Fibroblast of skin of scalp (primary cell): ENCODE measurements at regions not wholly inside any gene's neighbourhood (a gene's known extent, or its start where the extent isn't known, plus 50 kb on each side); places are given as distances from the start of the nearest gene placed in this dataset.

Source experiments
- DNase-seq: peaks from one replicate; pipeline ENCODE4 v3.0.0-alpha.2; 2013

DNA sequence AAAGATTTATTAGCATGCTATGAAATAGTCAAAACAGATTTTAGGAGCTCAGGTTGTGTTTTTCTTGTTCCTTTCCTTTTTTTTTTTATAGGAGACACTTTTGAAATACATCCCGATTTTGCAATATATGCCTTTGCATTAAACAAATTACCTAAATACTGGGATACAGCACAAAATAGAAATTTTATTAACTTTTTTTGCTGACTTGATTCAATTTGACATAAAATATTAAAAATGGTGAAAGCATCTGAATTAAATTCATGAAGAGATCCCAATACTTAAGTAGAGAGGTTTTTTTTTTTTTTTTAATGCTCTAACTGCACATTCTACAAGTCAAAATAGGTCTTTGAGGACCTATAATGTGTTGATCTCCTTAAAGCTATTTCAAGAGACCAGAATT, 939.5 kb upstream of the CHAC2 start:
- no peak for DNase-seq

DNA sequence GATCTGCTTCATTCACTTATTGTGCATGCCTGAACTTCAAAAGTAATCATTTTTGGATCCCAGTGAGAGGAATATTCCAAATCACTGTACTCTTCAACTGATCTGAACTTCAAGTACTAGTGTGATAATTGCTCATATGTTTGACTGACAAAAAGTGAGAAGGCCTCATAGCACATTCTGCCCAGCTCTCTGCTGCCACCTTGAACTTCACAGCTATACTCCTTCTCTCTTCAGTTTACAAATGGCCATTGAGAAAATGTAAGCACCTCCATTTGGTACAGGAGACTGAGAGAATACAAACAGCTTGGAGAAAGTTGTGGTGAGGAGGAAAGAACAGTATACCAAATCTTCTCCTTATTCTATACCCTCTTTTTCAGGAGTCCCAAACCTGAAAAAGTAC, 946.0 kb upstream of the CHAC2 start:
- peak; percentile 1 for DNase-seq

DNA sequence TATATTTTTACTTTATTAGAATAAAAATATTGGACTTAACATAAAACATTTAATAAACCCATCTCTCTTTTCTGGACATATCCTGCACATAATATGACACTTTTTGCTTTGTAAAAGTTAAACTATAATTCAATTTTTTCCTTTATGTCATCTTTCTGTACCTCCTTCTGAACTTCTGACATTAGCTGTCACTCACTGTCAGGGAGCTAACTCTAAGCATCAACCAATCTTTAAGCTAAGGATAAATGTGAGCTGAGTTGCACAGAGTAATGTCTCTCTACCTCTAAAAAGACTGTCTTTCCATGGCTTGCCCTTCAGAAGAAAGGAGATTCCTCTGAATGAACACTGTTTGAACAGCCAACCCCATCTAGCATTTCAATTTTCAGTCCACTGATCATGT, 948.6 kb upstream of the CHAC2 start:
- DNase-seq, result no peak

DNA sequence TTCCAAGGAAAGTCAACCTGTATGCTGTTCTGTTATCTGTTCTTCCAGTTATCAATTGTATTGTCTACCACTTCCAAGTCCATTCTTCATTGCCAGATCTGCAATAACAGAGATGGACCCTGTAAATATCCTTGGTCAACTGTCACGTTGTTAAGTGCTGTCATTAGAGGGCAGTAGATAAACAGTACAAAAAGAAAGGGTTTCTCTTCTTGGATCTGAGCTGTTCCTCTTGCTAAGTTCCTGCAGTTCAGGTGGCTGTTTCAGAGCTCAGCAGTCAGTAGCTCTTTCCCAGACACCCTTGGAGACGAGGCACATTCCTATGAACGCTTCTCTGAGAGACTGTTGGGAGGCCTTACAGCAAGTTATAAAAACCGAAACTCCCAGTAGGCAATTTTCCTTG, 957.1 kb upstream of the CHAC2 start:
- DNase-seq, result peak; percentile 37

DNA sequence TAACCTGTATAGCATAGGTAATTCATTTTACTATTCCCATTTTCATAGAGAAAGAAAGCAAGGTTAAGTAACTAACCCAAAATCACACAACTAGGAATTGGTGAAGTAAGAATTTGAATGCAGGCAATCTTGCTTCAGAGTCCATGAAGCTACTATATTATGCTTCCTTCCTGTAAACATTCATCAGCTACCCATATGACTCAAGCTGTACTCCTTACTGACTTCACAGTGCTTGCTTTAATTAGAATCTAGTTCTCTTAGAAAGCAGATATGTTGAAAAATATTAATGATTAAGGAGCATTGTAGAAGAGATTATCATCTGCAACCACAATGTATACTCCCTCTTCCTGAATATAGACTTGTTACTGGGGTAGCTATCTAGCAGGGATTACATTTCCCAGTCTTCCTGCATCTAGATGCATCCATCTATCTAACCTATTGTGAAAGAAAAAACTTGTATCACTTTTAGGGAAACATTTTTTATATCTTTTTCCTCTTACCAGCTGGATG, 961.6 kb upstream of the CHAC2 start:
- DNase-seq, result no peak

DNA sequence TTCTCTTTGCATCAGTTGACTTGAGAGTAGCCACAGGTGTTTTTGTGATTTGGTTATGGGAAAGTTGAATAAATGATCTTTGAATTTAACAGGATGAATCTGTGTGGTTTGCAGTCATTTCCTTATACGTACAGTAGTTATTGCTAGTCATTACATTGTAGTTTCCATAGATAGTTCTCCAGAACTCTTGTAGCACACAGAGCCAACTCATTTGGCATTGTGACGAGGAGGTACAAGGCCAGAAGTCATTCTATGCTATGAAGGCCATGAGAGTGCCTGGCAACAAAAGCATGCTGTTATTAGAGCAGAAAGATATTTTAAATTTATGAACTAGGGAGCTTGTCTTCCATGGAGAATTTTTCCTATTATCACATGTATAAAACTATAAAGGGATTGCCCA, 973.0 kb upstream of the CHAC2 start:
- DNase-seq, result no peak

DNA sequence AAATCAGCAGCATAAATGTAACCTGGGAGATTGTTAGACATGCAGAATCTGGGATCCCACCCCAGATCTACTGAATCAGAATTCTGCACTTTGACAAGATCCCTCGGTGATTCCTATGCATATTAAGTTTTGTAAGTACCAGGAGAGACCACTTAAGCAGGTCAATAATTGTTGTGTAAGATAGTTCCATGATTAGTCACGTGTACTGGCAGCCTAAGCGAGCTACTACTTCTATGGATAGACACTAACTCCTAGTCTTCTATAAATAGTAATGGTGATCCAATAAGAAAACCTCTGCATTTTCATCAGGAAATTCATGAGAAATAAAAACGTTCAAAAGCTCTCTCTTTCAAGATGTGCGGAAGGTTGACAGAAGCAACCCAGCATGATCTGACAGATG, 988.2 kb upstream of the CHAC2 start:
- no peak for DNase-seq

DNA sequence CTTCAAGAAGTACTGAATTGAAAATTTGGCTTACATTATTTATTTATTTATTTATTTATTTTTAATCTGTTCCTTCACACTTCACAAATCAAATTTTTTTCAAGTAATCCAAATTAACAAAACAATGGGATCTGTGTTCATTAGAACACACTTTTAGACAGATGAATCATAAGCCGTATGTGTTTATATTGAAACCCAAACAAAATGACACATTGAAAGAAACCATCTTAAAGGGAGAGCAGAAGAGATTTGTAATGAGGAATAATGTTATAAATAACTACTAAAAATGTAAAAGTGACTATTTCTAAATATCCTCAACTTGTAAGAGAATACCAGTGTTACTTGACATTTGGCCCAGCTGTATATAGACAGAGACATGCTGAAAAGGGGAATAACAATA, 991.0 kb upstream of the CHAC2 start:
- DNase-seq, result no peak

DNA sequence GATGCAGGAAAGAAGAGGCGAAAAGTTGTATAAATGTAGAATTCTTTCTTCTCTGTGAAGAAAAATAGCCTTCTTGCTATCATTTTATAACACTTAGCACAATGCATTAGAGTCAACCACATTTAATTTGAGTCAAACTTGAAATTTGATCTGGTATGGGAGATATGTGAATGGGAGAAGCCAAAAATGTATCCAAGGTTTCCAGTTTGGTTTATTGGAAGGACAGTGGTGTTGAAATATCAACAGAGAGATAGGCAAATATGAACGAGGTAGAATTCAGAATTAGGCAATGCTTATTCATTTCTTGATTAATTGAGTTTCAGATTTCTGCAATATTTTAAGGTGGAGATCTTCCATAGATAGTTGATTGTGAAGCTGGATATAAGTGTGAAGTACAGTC, 991.9 kb upstream of the CHAC2 start:
- DNase-seq, result no peak

DNA sequence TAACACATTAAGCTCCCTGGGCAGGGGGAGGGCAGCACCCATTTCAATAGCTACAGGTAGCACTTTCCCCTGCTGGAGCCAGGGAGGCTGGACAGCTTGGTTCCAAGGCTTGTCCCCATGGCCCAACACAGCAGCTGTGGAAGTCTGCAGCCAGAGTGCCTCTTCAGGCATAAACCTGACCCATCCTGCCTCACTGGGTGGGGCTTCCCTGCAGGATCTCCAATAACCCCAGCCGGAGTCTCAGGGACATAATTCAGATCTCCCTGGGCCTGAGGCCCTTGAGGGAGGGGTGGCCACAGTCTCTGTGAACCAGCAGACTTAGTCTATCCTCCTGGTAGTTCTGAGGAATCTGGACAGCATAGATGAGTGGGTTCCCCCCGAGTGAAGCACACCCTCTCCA, 1001.9 kb upstream of the CHAC2 start:
- no peak for DNase-seq

DNA sequence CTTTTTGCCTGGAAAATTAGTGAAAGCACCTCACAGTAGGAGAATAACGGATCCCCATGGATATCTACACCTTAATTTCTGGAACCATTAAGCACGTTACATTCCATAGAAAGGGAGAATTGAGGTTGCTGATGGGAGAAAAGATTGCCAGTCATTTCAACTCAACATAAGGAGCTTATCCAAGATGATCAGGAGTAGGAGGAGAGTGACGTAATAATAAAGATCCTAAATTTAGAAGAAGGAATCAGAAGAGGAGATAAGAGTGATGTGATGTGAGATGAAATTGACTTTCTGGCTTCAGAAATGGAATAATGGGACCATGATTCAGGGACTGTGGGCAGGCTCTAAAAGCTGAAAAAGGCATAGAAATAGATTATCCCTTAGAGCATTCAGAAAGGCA, 1017.8 kb upstream of the CHAC2 start:
- no peak for DNase-seq

DNA sequence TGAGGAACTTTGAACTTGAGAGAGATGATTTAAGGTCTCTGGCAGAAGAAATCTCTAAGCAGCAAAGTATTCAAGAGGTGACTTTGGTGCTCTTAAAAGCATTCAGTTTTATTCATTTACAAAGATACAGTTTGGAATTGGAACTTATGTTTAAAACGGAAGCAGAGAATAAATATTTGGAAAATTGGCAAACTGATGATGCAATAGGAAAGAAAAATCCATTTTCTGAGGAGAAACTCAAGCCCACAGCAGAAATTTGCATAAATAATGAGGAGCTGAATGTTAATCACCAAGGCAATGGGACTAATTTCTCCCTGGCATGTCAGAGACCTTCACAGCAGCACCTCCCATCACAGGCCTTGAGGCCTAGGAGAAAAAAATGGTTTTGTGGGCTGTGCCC, 1022.5 kb upstream of the CHAC2 start:
- no peak for DNase-seq

DNA sequence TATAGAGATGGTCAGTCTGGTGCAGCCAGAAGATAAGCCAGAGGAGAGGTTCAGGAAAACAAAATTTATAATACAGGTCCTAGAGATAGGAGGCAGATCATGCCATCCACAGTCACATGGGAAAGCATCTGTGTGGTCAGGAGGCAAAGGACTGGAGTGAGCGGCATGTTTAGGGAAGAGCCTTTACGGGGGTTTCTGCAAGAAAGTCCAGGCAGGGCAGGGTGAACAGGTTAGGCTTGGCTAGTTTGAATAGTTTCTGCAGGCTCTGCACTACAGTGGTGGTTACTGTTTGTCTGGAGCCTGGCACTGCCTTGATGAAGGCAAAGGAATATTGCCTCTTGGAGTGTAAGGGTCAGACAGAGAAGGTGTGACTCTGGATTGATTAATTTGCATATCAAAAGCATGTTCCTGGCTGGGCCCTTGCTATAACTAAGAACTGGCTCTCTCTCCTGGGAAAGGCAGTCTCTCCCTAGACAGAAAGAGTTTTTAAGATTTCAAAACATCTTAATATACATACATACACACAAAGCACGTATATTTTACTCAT, 1034.7 kb upstream of the CHAC2 start:
- no peak for DNase-seq

DNA sequence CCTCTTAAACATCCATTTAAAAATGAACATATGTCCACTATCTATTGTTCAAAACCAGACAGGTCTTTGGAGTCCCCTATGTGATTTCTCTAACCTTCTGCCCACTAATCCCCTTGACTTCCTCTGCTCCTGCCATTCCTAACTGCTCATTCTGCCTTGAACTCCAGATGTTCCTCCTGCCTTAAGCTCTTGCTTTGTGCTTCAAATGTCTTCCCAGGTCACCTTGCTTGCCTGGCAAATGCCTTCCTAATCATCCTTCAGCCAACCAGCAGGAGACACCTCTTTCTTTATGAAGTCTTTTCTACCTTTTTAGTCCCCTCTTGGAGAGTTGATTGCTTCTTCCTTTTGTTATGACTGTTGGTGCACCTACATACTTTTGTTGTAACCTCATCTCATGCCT, 1043.0 kb upstream of the CHAC2 start:
- DNase-seq, result no peak

DNA sequence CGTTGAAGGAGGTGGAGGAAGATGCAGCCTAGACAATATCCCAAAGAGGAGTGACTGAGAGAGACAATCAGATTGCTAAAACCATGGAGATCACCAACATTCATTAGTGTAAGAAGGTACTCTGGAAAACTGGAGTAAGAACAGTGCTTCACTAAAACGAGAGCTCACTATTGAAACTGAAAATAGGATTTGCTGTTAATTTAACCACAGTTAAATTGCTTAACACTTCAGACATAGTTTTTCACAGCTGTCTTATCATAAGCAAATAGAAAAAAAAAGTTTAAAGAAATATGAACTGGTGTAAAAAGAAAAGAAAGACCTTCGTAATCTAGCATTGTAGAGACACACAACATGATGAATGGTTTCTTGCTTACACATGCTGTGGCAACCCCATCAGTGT, 1049.8 kb upstream of the CHAC2 start:
- DNase-seq, result no peak

DNA sequence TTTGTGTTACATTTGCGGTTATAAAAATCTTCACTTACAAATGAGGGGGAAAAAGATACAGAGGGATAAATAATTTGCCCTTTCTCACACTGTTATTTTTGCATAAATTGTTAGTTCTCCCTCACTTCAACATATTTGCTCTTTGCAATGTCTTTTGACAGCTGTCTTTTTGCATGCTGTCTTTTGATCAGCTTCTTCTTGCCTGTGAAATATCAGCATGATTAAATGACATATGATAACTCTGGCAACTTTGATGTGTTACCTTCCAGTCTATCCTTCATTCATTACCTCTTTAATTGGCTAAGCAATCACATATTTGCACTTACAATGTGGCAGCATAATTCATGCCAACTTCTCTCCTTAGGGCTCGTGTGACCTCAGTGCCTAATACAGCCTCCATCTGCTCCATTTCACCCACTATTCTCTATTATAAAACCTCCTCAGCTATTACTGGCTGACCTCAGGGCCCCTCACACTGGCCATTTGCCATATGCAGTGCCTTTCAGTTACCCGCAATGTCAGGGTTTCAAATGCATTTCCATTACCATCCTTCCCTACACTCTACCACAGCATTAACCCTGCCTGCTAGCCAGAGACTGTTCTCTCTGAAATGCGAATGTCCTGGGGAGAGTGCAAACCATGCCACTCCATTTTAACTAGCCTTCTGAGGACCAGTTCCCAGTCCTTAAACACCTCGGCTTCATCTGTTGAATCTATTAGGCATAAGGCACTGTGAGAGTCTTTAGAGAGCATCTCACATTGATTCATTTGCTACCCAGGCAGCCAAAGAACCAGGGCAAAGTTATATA, 1056.6 kb upstream of the CHAC2 start:
- DNase-seq, result no peak

DNA sequence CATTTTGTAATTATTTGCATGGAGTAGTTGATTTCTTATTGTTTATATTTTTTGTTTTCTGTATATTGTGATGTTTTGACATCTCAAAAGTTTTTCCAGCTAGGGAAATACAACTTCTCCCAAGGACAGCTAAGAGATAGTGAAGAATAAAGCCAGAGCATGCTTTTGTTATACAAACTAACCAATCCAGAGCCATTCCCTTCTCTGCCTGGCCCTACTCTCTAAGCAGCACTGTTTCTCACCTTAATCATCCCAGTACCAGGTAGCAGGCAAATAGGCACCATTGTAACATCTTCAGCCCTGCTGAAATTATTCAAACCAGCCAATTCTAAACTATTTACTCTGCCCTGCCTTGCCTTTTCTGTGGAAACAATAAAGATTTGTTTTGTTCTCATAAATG, 1063.4 kb upstream of the CHAC2 start:
- DNase-seq, result no peak

DNA sequence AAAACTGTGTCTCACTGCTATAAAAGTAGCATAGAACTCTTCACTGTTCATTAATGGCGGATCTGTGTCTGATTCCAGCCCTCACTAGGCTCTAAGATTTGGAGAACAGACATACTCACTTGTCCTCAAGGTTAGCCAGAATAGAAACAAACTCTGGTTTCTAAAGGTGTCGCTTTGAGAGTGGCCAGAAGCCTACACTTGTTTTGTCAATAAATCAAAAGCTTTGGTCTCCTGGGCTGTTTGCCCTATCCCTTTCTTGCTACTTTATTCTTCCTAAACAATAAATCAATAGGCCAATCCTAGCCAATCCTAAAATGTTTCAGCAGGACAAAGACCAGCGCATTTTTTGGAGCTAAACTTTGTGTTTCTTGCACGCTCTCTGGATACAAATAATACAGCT, 1064.6 kb upstream of the CHAC2 start:
- DNase-seq, result no peak

DNA sequence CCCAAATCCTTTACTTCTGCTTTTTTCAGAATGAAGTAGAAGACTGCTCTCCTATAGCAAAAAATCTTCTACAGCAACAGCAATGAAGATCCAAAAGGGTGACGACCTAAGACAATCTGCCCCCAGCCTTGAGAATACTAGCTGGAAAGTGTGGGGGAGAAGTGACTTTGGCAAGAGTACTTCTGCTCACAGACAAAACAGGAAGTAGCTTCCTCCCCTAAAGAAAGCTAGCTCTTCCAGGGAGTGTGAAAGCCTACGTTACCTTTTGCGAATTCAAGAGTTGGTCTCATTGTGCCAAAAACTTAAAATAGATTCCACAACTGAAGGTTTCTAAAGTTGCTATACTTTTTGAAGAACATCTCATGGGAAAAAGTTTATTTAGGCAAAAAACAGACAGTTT, 1069.2 kb upstream of the CHAC2 start:
- no peak for DNase-seq

DNA sequence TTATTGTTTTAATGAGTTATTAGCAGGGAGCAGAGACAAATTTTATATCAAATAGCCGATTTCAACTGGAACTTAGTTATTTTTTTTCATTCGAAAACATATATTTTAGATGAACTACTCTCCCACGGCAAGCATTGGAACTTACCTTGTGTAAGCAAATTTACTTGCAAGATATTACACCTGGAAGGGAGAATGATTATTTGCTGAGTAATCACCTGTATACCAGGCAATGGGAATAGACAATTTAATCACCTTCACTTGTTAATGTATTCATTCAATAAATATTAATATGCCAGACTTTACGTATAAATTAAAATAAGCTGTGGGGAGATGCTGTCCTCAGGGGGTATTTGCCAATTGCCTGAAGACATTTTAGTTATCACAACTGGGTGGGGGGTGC, 1069.9 kb upstream of the CHAC2 start:
- DNase-seq, result no peak

DNA sequence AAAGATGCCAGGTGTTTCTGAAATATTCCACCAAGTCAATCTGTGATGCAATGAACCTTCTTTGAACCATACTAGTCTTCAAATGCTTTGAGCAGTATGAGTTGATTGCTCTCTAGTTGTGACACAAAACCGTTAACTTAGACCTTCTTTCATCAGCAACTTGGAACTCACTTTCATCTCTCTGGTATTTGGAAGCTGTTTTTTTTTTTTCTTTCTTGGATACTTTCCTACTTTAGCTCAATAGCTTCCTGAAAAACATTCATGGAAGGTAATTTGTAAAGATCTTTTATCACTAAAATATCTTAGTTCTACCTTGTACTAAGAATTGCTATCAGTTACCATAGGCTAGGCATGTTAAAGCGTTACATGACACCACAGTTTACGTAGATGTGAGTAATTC, 1071.9 kb upstream of the CHAC2 start:
- DNase-seq, result no peak

DNA sequence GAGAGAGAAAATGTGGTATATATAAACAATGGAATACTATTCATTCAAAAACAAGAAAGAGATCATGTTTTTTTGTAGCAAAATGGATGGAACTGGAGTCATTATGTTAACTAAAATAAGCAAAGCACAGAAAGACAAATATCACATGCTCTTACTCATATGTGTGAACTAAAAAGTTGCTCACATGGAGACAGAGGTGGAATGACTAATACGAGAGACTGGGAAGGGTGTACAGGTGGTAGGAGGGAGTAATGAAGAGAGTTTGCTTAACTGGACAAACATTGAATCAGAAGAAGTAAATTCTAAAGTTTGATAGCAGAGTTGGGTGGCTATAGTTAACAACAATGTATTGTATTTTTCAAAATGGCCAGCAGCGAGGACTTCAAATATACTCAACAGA, 1080.7 kb upstream of the CHAC2 start:
- DNase-seq, result no peak

DNA sequence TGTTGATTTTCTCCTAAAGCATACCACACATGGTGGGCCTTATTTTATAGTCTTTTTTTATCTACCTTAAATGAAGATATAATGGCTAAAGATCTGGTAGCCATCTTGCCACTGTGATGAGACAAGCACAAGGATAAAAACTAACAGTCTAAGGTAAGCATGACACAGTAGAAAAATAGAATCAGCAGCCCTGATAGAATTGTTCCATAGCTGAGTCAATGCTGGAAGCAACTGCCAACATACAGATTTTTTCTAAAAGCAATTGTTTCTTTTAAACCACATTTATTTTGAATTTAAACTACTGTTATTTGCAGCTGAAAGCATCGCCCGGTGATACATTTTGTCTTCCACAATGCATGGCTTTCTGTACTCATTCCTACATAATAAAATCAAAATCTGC, 1091.5 kb upstream of the CHAC2 start:
- DNase-seq, result peak; percentile 2

DNA sequence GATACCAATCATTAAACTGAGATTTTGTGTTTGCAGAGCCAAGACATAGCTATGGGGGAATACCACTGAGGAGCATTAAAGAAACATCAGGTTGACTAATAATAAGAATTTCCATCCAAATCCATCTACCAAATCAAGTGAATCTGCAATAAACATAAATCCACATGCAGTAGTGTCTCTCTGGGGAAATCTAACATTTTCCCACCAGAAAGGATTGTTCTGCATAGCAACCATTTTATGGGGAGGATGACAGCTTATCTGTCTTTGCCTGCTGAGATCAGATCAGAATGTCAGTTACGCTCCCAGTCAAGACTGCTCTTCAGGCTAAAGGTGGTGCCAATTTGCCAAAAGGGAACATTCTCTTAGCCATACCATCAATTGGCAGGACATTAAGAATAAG, 1098.9 kb upstream of the CHAC2 start:
- no peak for DNase-seq

DNA sequence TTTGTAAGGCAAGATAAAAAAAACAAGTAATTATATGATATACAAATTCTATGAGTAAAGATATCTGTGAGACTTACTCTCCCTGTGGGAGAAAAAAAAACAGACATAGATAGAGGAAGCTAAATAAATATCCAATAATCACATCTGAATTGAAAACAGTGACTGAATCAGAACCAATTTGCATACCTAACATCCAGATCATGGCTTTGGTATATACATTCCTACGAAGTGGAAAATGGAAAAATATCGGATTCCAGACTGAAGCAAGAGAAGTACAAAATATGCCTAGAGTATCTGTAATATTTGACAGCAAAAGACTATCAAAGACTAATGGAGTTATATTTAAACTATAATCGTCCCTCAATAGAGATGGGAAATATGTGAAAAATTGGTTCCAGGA, 1108.1 kb upstream of the CHAC2 start:
- DNase-seq, result peak; percentile 75
